Activated T-cell treated with anti-CD3 and anti-CD28 coated beads for 48 hours (primary cell): ENCODE measurements at regions not wholly inside any gene's neighbourhood (a gene's known extent, or its start where the extent isn't known, plus 50 kb on each side); places are given as distances from the start of the nearest gene placed in this dataset.

Experiments
- DNase-seq: peaks from one replicate; pipeline ENCODE4 v3.0.0-alpha.2; 2020; ENCODE audit warnings: low read depth

DNA sequence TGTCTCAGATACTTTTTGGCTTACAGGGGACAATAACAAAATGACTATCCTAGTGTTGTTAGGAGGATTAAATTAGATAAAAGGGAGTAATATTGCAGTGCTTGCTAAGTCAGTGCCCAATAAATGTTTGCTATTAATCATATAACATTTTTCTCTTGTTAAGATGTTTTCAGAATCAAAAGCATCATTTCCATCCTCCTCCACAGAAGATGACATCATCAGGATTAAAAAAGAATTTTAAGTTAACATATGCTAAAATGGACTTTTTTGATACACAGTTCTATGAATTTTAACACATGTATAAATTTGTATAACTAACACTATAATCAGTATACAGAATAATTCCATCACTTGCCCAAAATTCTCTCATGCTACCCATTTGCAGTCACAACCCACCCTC lies 492.6 kb downstream of the GRIN2A start:
- DNase-seq, result no peak

- no peak for DNase-seq
Observed at GRCh38 chr16:9695152-9695551, 487.1 kb downstream of the GRIN2A start.
